HCT116 (cell line): ENCODE measurements at regions not wholly inside any gene's neighbourhood (a gene's known extent, or its start where the extent isn't known, plus 50 kb on each side); places are given as distances from the start of the nearest gene placed in this dataset.

ENCODE experiments used
- ATAC-seq: fragments of 200-7000 bp; cut with Tn5 transposase; 2 replicates; pipeline ENCODE4 v1.9.1; 2020; ENCODE audit warnings: mild to moderate bottlenecking, moderate library complexity
- BruUV-seq: library from RNA; stranded (reverse); fragments of 400-500 nt; replicated peaks from 2 replicates; lab custom pipeline; 2021; lab: Mats Ljungman, UMichigan
- CTCF ChIA-PET: fragments of 300-600 bp; sonication (Branson Sonifier 250); formaldehyde crosslinking; loops from one replicate; lab custom pipeline; 2021; ENCODE audit warnings: antibody characterized with exemption; lab: Charles Lee
- POLR2A ChIA-PET: fragments of 300-600, 350-600 bp; sonication (Branson Sonifier 250); formaldehyde crosslinking; loops from one replicate; lab custom pipeline; 2021; ENCODE audit warnings: antibody characterized with exemption; lab: Charles Lee
- RAD21 ChIA-PET, 2 experiments: fragments of 300-600 bp; sonication (Branson Sonifier 250); formaldehyde crosslinking; loops; one replicate each; lab custom pipeline; 2023; ENCODE audit warnings: low total read pairs in 2 of 2; ENCODE audit not compliant: uncharacterized antibody in 2 of 2, unreplicated experiment in 2 of 2, low non-redundant PET in 1 of 2; lab: Charles Lee
- DNase-seq: peaks from one replicate; pipeline ENCODE4 v3.0.0-alpha.2; 2010; ENCODE audit warnings: low read depth, low spot score
- H2AFZ ChIP-seq: fragments of 200-600 bp; shearing (Covaris generic), sonication (generic); 2 replicates; pipeline ENCODE4 v1.6.1; 2017; ENCODE audit warnings: low read depth, mixed run types, mixed read lengths, antibody characterized with exemption, low read length; ENCODE audit not compliant: poor library complexity, severe bottlenecking
- H3K27ac ChIP-seq: 2 replicates; pipeline ENCODE4 v1.5.1; 2012; ENCODE audit warnings: low read depth, low read length
- H3K27me3 ChIP-seq: fragments of 200-600 bp; sonication (generic); 2 replicates; pipeline ENCODE4 v1.6.1; 2016; ENCODE audit warnings: mixed run types, low read length, mixed read lengths; ENCODE audit not compliant: insufficient read depth
- H3K36me3 ChIP-seq, 2 experiments: fragments of 200-500 bp in 1 of 2; fragments of 200-600 bp in 1 of 2; sonication (Bioruptor generic) in 1 of 2; sonication (generic) in 1 of 2; 2 replicates each; pipeline versions ENCODE4 v1.5.1 to v1.6.1; 2014 to 2016; ENCODE audit warnings: low read length in 2 of 2, inconsistent platforms in 1 of 2, mixed read lengths in 1 of 2, mixed run types in 1 of 2; ENCODE audit not compliant: insufficient read depth in 2 of 2, control insufficient read depth in 1 of 2
- H3K4me1 ChIP-seq, 2 experiments: fragments of 200-600 bp in 1 of 2; sonication (generic) in 1 of 2; 2 replicates each; pipeline versions ENCODE4 v1.5.1 to v1.6.1; 2012 to 2017; ENCODE audit warnings: low read length in 2 of 2, inconsistent platforms in 1 of 2, mild to moderate bottlenecking in 1 of 2, mixed read lengths in 1 of 2, mixed run types in 1 of 2, moderate library complexity in 1 of 2; ENCODE audit not compliant: insufficient read depth in 2 of 2, control insufficient read depth in 1 of 2
- H3K4me2 ChIP-seq: fragments of 200-600 bp; sonication (generic); 2 replicates; pipeline ENCODE4 v1.6.1; 2017; ENCODE audit warnings: mixed run types, low read length, mixed read lengths
- H3K4me3 ChIP-seq, 2 experiments: fragments of 200-600 bp in 1 of 2; sonication (generic) in 1 of 2; replicated peaks in 1 of 2; 2 replicates each; pipeline ENCODE4 v1.5.1; 2011 to 2016; ENCODE audit warnings: low read length in 2 of 2, control low read depth in 1 of 2, low read depth in 1 of 2, mild to moderate bottlenecking in 1 of 2, mixed read lengths in 1 of 2, mixed run types in 1 of 2
- H3K79me2 ChIP-seq: fragments of 200-600 bp; sonication (generic); 2 replicates; pipeline ENCODE4 v1.6.1; 2017; ENCODE audit warnings: mild to moderate bottlenecking, mixed run types, low read length, moderate library complexity, mixed read lengths; ENCODE audit not compliant: insufficient read depth
- H3K9ac ChIP-seq: fragments of 200-600 bp; sonication (generic); 2 replicates; pipeline ENCODE4 v1.6.1; 2016; ENCODE audit warnings: low read length, mixed read lengths
- H3K9me2 ChIP-seq: fragments of 200-600 bp; sonication (generic), shearing (Covaris generic); 2 replicates; pipeline ENCODE4 v1.6.1; 2017; ENCODE audit warnings: mixed run types, mild to moderate bottlenecking, moderate library complexity; ENCODE audit not compliant: insufficient read depth
- H3K9me3 ChIP-seq, 2 experiments: fragments of 200-500 bp in 1 of 2; fragments of 200-600 bp in 1 of 2; sonication (Bioruptor generic) in 1 of 2; sonication (generic) in 1 of 2; 2 replicates each; pipeline ENCODE4 v1.6.1; 2014 to 2017; ENCODE audit warnings: low read length in 2 of 2, mixed read lengths in 2 of 2, inconsistent platforms in 1 of 2, low read depth in 1 of 2, mild to moderate bottlenecking in 1 of 2, mixed run types in 1 of 2, moderate library complexity in 1 of 2; ENCODE audit not compliant: control insufficient read depth in 1 of 2, insufficient read depth in 1 of 2
- H4K20me1 ChIP-seq: fragments of 200-600 bp; sonication (generic), shearing (Covaris generic); 2 replicates; pipeline ENCODE4 v1.6.1; 2017; ENCODE audit warnings: mixed run types, mild to moderate bottlenecking, moderate library complexity; ENCODE audit not compliant: insufficient read depth
- CEBPB ChIP-seq: IDR thresholded peaks from 2 replicates; pipeline ENCODE4 v1.6.1; 2012; ENCODE audit warnings: low read depth
- EGR1 ChIP-seq: IDR thresholded peaks from 2 replicates; pipeline ENCODE4 v1.6.1; 2012; ENCODE audit warnings: low read depth
- FOSL1 ChIP-seq: IDR thresholded peaks from 2 replicates; pipeline ENCODE4 v1.6.1; 2012; ENCODE audit warnings: low read depth
- JUND ChIP-seq: IDR thresholded peaks from 2 replicates; pipeline ENCODE4 v1.6.1; 2012
- POLR2A ChIP-seq: IDR thresholded peaks from 2 replicates; pipeline ENCODE4 v1.7.0; 2011; ENCODE audit warnings: borderline replicate concordance; ENCODE audit not compliant: insufficient read depth, insufficient read length; ENCODE audit errors: extremely low read depth
- POLR2AphosphoS5 ChIP-seq: IDR thresholded peaks from 2 replicates; pipeline ENCODE4 v1.6.1; 2011; ENCODE audit warnings: mild to moderate bottlenecking, low read depth, low read length, moderate library complexity
- RAD21 ChIP-seq: IDR thresholded peaks from 2 replicates; pipeline ENCODE4 v1.6.1; 2012; ENCODE audit warnings: low read depth, mild to moderate bottlenecking
- SIN3A ChIP-seq: IDR thresholded peaks from 2 replicates; pipeline ENCODE4 v1.6.1; 2012; ENCODE audit warnings: low read depth
- SRF ChIP-seq: IDR thresholded peaks from 2 replicates; pipeline ENCODE4 v1.6.1; 2012; ENCODE audit warnings: low read depth
- YY1 ChIP-seq: IDR thresholded peaks from 2 replicates; pipeline ENCODE4 v1.6.1; 2011; ENCODE audit warnings: low read length, low read depth, moderate library complexity, mild to moderate bottlenecking; ENCODE audit not compliant: insufficient replicate concordance; ENCODE audit errors: extremely low read depth
- ZFX ChIP-seq: fragments of 450-650 bp; IDR thresholded peaks from 2 replicates; pipeline ENCODE4 v1.6.1; 2017
- ZNF274 ChIP-seq: fragments of 200-500 bp; sonication (Bioruptor generic); IDR thresholded peaks from 2 replicates; pipeline ENCODE4 v1.6.1; 2014; ENCODE audit warnings: mild to moderate bottlenecking, low read depth, low read length, inconsistent platforms
- intact Hi-C: fragments of 100-400 bp; cut with micrococcal nuclease; formaldehyde crosslinking; loops from 2 replicates; pipeline ENCODE4 v1.10.0; 2022
- TF ChIP-seq, protein P1 (sequence below): IDR thresholded peaks from 2 replicates; pipeline ENCODE4 v1.6.1; 2012; ENCODE audit warnings: low read depth
- TF ChIP-seq, protein P2 (sequence below), 3 experiments: fragments of 200-600 bp in 1 of 3; sonication (generic) in 1 of 3; IDR thresholded peaks in 2 of 3; conservative IDR thresholded peaks in 1 of 3; 2 replicates each; pipeline ENCODE4 v1.5.1; 2012 to 2017; ENCODE audit warnings: low read depth in 2 of 3, low read length in 2 of 3, antibody characterized with exemption in 1 of 3, borderline replicate concordance in 1 of 3, control low read depth in 1 of 3, mild to moderate bottlenecking in 1 of 3, mixed read lengths in 1 of 3, mixed run types in 1 of 3, moderate library complexity in 1 of 3; ENCODE audit not compliant: insufficient read depth in 1 of 3

DNA sequence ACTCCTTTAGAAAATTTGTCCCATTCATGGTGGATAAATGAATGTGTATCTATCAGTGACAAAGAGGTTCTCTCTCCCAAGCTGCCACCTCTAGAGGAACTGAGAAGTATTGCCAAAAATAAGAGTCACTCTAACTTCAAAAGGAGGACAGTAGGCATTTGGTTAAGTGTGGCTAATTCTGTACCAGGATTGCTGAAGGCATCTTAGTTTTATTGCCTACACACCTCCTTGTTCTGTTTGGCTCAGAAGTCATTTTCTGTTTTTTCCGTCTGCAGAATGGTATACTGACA lies 189.0 kb upstream of the MPPED2 start:
- H3K4me3 ChIP-seq = no peak overlapping the region
- no peaks in the 10 kb centered on the region for H3K9me2 ChIP-seq
- H4K20me1 ChIP-seq = no peaks in the 10 kb centered on the region
- TF ChIP-seq CEBPB (no peak), SIN3A (no peak), JUND (no peak), YY1 (no peak), ZFX (no peak), ZNF274 (no peak), POLR2A (no peak), EGR1 (no peak), SRF (no peak), FOSL1 (no peak), RAD21 (no peak), POLR2AphosphoS5 (no peak)
- TF ChIP-seq, protein P1, sequence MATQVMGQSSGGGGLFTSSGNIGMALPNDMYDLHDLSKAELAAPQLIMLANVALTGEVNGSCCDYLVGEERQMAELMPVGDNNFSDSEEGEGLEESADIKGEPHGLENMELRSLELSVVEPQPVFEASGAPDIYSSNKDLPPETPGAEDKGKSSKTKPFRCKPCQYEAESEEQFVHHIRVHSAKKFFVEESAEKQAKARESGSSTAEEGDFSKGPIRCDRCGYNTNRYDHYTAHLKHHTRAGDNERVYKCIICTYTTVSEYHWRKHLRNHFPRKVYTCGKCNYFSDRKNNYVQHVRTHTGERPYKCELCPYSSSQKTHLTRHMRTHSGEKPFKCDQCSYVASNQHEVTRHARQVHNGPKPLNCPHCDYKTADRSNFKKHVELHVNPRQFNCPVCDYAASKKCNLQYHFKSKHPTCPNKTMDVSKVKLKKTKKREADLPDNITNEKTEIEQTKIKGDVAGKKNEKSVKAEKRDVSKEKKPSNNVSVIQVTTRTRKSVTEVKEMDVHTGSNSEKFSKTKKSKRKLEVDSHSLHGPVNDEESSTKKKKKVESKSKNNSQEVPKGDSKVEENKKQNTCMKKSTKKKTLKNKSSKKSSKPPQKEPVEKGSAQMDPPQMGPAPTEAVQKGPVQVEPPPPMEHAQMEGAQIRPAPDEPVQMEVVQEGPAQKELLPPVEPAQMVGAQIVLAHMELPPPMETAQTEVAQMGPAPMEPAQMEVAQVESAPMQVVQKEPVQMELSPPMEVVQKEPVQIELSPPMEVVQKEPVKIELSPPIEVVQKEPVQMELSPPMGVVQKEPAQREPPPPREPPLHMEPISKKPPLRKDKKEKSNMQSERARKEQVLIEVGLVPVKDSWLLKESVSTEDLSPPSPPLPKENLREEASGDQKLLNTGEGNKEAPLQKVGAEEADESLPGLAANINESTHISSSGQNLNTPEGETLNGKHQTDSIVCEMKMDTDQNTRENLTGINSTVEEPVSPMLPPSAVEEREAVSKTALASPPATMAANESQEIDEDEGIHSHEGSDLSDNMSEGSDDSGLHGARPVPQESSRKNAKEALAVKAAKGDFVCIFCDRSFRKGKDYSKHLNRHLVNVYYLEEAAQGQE = no peak
- TF ChIP-seq, protein P2, sequence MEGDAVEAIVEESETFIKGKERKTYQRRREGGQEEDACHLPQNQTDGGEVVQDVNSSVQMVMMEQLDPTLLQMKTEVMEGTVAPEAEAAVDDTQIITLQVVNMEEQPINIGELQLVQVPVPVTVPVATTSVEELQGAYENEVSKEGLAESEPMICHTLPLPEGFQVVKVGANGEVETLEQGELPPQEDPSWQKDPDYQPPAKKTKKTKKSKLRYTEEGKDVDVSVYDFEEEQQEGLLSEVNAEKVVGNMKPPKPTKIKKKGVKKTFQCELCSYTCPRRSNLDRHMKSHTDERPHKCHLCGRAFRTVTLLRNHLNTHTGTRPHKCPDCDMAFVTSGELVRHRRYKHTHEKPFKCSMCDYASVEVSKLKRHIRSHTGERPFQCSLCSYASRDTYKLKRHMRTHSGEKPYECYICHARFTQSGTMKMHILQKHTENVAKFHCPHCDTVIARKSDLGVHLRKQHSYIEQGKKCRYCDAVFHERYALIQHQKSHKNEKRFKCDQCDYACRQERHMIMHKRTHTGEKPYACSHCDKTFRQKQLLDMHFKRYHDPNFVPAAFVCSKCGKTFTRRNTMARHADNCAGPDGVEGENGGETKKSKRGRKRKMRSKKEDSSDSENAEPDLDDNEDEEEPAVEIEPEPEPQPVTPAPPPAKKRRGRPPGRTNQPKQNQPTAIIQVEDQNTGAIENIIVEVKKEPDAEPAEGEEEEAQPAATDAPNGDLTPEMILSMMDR (IDR thresholded peaks at IDR 0.05 in 2 of 3, conservative IDR thresholded peaks at IDR 0.05 in 1 of 3; ENCODE audit: borderline replicate concordance in 1 of 3, insufficient read depth in 1 of 3, low read depth in 2 of 3, low read length in 2 of 3) = no peak
- no peak overlapping the region for H3K4me2 ChIP-seq
- intact Hi-C loops = no loop called here
- H3K36me3 ChIP-seq = no peaks in the 10 kb centered on the region
- ATAC-seq = no peak
- ChIA-PET POLR2A (no interaction called here), CTCF (no interaction called here), RAD21 (no interaction called here)
- H3K9ac ChIP-seq = no peak overlapping the region
- no TSS peak for BruUV-seq
- no peak for DNase-seq
- no peaks in the 10 kb centered on the region for H3K4me1 ChIP-seq
- no peaks in the 10 kb centered on the region for H3K9me3 ChIP-seq
- H2AFZ ChIP-seq = no peak overlapping the region
- H3K27me3 ChIP-seq = 0 out of 2 replicates have a peak, but pooled peaks cover 25% of the 10 kb centered on the region
- H3K27ac ChIP-seq = no peak overlapping the region
- no peaks in the 10 kb centered on the region for H3K79me2 ChIP-seq
